ENCODE measurements at regions not wholly inside any gene's neighbourhood (a gene's known extent, or its start where the extent isn't known, plus 50 kb on each side); places are given as distances from the start of the nearest gene placed in this dataset.

DNA sequence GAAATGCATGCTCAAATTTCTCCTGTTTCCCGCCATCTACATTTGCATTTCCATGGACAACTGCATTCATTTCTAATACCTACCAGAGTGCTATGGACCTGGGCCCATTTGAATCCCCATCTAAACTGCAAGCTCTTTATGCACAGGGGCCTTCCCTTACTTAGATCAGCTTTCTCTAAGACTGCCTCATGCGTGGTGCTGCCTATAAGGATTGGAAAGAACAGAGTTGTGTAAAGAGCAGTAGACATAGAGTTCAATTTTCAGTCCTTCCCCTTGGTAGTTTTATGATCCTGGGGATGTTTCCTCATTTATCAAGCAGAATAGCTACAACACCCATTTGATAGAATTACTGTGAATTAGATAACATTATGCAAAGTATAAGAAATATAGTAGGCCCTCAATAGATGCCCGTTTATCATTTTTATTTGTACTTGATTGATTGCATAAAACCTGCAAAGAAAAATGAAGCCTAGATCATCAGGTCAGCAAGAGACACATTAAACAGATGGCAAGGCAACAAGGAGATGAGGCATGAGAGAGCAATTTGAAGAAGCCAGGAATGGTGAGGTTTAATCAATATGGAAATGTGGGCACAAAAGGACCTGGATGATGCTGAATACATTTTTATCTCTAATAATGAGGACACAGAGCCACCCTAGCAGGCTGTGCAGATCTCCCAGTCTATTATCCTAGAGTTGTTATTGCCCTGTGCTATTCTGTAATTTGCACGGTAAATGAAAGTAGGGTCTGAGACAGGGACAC lies 359.7 kb downstream of the FAM181B start:
- in situ Hi-C loops (cut with MboI; ENCODE audit: low pct_unique_long_range_greater_than_20kb, low sequenced_read_pairs, unreplicated experiment), result no loop called here
- DNase-seq (ENCODE audit: low spot score), result no peak
- no peak for TF ChIP-seq CTCF (IDR thresholded peaks at IDR 0.05; ENCODE audit: extremely low read depth, insufficient read depth, missing control alignments)

- in situ Hi-C loops (cut with MboI; ENCODE audit: low pct_unique_long_range_greater_than_20kb, low sequenced_read_pairs, unreplicated experiment), result no loop called here
- no peak for DNase-seq (ENCODE audit: low spot score)
- no peak for TF ChIP-seq CTCF (IDR thresholded peaks at IDR 0.05; ENCODE audit: extremely low read depth, insufficient read depth, missing control alignments)
Measured at GRCh38 chr11:82365351-82365750, 368.3 kb downstream of the FAM181B start.

DNA sequence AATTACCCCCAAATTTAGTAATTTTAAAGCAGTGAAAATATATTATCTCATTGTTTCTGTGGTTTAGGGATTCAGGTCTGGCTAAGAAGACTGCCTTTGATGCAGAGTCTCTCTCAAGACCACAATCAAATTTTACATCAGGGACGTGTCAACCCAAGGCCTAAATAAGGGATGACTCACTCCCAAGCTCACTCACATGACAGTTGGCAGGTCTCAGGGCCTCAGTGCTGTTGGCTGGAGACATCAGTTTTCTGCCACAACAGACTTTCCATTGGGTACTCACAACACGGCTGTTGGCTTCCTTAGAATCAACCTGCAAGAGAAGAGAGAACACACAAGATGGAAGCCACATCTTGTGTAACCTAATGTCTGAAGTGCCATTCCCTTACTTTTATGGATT lies 377.3 kb downstream of the FAM181B start:
- DNase-seq (ENCODE audit: low spot score), result no peak
- TF ChIP-seq CTCF (IDR thresholded peaks at IDR 0.05; ENCODE audit: extremely low read depth, insufficient read depth, missing control alignments), result no peak
- in situ Hi-C loops (cut with MboI; ENCODE audit: low pct_unique_long_range_greater_than_20kb, low sequenced_read_pairs, unreplicated experiment), result no loop called here

GRCh38 chr11:82355313-82355823 lies 378.3 kb downstream of the FAM181B start:
- TF ChIP-seq CTCF (IDR thresholded peaks at IDR 0.05; ENCODE audit: extremely low read depth, insufficient read depth, missing control alignments), result no peak
- in situ Hi-C loops (cut with MboI; ENCODE audit: low pct_unique_long_range_greater_than_20kb, low sequenced_read_pairs, unreplicated experiment), result no loop called here
- no peak for DNase-seq (ENCODE audit: low spot score)

DNA sequence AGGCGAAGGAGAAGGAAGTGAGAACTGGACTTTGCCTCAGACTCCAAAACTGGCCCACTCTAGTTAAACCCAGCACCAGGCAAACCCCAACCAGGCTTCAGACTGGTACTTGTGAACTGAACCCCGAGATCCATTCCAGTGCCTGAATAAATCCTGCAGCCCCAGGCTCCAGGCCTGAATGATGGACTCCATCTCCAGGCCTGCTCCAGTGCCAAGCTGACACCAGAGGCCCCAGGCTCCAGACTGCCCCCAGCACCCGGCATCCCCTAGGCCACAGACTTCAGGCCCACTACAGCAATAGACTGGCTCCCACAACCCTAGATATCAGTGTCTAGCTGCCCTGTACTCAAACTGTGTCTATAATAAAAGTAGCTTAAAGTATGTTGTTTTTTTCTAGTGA lies 406.8 kb downstream of the FAM181B start:
- no peak for TF ChIP-seq CTCF (IDR thresholded peaks at IDR 0.05; ENCODE audit: extremely low read depth, insufficient read depth, missing control alignments)
- DNase-seq (ENCODE audit: low spot score), result no peak
- in situ Hi-C loops (cut with MboI; ENCODE audit: low pct_unique_long_range_greater_than_20kb, low sequenced_read_pairs, unreplicated experiment), result no loop called here

- TF ChIP-seq CTCF (IDR thresholded peaks at IDR 0.05; ENCODE audit: extremely low read depth, insufficient read depth, missing control alignments), result no peak
- in situ Hi-C loops (cut with MboI; ENCODE audit: low pct_unique_long_range_greater_than_20kb, low sequenced_read_pairs, unreplicated experiment), result no loop called here
- no peak for DNase-seq (ENCODE audit: low spot score)
Measured at GRCh38 chr11:82321206-82321605, 412.5 kb downstream of the FAM181B start.

Measured in GM13977 (cell line).